ENCODE measurements at regions not wholly inside any gene's neighbourhood (a gene's known extent, or its start where the extent isn't known, plus 50 kb on each side); places are given as distances from the start of the nearest gene placed in this dataset.
A peak's percentile ranks its signal among the peaks of the same experiment; 100 is the strongest.

- no peaks in the 10 kb centered on the region for H3K36me3 ChIP-seq
- H3K9me3 ChIP-seq, result peaks cover 0 to 2% of the 10 kb centered on the region in 2 donors
- intact Hi-C loops (cut with DNase I; ENCODE audit: low total_unique reads), result no loop called here
- no peak overlapping the region for H3K27ac ChIP-seq
- TF ChIP-seq CTCF (IDR thresholded peaks at IDR 0.05), result no peak
- no peak for TF ChIP-seq POLR2A (IDR thresholded peaks at IDR 0.05)
- no peaks in the 10 kb centered on the region for H3K4me1 ChIP-seq
- H3K27me3 ChIP-seq, result no peaks in the 10 kb centered on the region
- no peak for DNase-seq
- no peak overlapping the region for H3K4me3 ChIP-seq
Measured at GRCh38 chr16:9362604-9363003, 271.2 kb downstream of the HAPSTR1 start.

GRCh38 chr16:9363520-9363919 lies 272.1 kb downstream of the HAPSTR1 start:
- Histone ChIP-seq H3K36me3 (no peaks in the 10 kb centered on the region), H3K4me1 (no peaks in the 10 kb centered on the region), H3K27ac (no peak overlapping the region), H3K4me3 (no peak overlapping the region), H3K27me3 (no peaks in the 10 kb centered on the region), H3K9me3 (no peaks in the 10 kb centered on the region)
- intact Hi-C loops (cut with DNase I; ENCODE audit: low total_unique reads), result no loop called here
- no peak for DNase-seq
- TF ChIP-seq POLR2A (IDR thresholded peaks at IDR 0.05), result no peak
- no peak for TF ChIP-seq CTCF (IDR thresholded peaks at IDR 0.05)

DNA sequence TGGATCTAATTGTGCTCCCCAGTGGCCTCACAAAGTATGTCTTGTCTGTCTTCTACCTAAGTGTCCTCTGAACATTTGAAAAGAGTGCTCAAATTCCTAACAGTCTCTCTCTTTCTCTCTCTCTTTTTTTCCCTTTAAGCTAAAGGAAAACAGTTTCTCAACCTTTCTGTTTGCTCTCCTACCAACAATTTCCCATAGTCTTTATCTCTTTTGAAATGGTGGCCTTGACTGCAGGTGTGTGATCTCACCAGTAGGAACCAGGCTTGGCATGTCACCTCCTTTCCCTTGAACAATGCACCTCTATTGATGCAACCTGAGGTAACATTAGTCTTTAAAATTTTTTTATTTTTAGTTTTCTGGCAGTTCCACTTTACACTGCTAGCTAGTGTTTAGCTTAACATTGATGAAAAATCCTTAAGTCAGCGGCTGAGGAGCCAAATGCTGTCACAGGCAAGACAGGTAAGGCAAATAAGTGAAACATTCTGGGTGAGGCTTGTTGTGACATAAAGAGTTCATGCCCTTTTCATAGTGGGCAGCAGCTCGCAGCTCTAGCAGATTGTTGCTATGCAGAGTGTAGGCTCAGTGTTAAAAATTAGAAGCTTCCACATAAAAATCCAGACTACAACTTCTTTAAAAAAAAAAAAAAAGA lies 273.4 kb downstream of the HAPSTR1 start:
- H3K27me3 ChIP-seq, result no peaks in the 10 kb centered on the region
- H3K36me3 ChIP-seq, result no peaks in the 10 kb centered on the region
- H3K4me1 ChIP-seq, result no peaks in the 10 kb centered on the region
- H3K4me3 ChIP-seq, result no peak overlapping the region
- no peak for DNase-seq
- TF ChIP-seq CTCF (IDR thresholded peaks at IDR 0.05) (no peak), POLR2A (IDR thresholded peaks at IDR 0.05) (no peak)
- H3K9me3 ChIP-seq, result no peaks in the 10 kb centered on the region
- intact Hi-C loops (cut with DNase I; ENCODE audit: low total_unique reads), result no loop called here
- H3K27ac ChIP-seq, result no peak overlapping the region

- no peaks in the 10 kb centered on the region for H3K36me3 ChIP-seq
- intact Hi-C loops (cut with DNase I; ENCODE audit: low total_unique reads), result no loop called here
Measured at GRCh38 chr16:9365370-9365728, 273.9 kb downstream of the HAPSTR1 start.

More at GRCh38 chr16:9365370-9365728, 273.9 kb downstream of the HAPSTR1 start:
- no peaks in the 10 kb centered on the region for H3K9me3 ChIP-seq
- H3K4me1 ChIP-seq, result no peaks in the 10 kb centered on the region
- H3K27ac ChIP-seq, result no peak overlapping the region
- no peak for TF ChIP-seq CTCF (IDR thresholded peaks at IDR 0.05)
- TF ChIP-seq POLR2A (IDR thresholded peaks at IDR 0.05), result no peak
- no peaks in the 10 kb centered on the region for H3K27me3 ChIP-seq
- no peak overlapping the region for H3K4me3 ChIP-seq
- DNase-seq, result peak; percentile 65

Data from uterus (tissue), 3 donors.